Inflammatory macrophage treated with lipopolysaccharide for 4 hours (primary cell): ENCODE measurements at regions not wholly inside any gene's neighbourhood (a gene's known extent, or its start where the extent isn't known, plus 50 kb on each side); places are given as distances from the start of the nearest gene placed in this dataset.

Experiments used
- DNase-seq: peaks from one replicate; pipeline ENCODE4 v3.0.0-alpha.2; 2020

GRCh38 chr5:23053846-23054245, 200.7 kb upstream of the CDH12 start:
- DNase-seq, result no peak

- DNase-seq, result no peak
Observed at GRCh38 chr5:23042226-23042625, 189.1 kb upstream of the CDH12 start.

GRCh38 chr5:23035555-23036090, 182.5 kb upstream of the CDH12 start:
- no peak for DNase-seq

- DNase-seq, result no peak
Observed at GRCh38 chr5:23033864-23034263, 180.7 kb upstream of the CDH12 start.

DNA sequence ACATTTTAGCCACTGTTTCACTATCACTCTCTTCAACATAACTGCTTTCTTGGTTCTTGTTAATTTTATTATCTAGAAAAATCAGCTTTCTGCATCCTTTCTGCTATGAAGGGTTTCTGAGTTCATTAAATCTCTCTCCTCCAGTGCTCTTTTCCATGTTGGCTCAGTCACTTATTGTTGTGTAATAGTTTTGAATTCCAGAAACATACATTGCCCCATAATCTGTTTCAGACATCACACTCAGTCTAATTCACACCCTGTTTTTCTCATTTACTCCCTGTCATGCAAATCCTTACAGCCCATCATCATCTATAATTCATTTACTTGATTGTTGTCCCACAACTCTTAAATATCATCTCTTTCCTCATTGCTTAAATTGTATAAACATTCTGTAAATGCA, 176.1 kb upstream of the CDH12 start:
- no peak for DNase-seq

GRCh38 chr5:23028445-23029021, 175.4 kb upstream of the CDH12 start:
- DNase-seq, result no peak

DNA sequence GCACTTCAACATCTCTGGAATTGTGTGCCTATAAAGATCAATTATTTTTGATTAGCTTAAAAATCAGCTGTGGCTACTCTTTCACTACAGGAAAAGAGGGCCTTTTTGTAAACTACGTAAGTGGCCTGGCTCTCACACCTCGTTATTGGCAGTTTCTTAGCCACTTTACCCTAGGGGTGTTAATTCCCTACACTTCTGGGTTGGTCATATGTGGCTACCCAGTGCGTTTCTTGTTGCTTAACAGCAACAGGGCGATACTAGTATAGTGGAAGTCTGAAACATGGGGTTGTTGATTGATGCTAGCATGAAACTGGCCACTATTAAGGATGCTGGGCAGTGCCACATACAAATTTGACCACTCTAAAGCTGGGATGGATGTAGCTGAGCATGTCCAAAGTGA, 174.7 kb upstream of the CDH12 start:
- no peak for DNase-seq

DNA sequence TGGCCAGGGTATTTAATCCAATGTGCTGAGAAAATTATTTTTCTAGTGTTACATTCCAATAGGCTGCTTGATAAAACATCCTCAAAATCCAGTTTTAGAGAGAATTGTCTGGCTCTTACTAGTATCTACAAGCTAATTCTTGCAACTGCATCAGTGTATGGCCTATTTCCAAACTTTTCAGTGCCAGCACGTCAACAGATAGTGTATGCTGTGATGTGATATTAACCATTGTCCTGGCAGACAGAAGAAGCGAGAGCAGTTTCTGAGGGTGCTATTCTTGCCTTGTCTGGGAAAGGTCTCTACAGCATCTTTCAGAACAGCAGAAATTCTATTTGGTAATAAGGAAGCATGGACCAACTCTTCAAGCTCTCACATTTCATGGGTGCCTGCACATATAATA, 174.2 kb upstream of the CDH12 start:
- DNase-seq, result no peak

DNA sequence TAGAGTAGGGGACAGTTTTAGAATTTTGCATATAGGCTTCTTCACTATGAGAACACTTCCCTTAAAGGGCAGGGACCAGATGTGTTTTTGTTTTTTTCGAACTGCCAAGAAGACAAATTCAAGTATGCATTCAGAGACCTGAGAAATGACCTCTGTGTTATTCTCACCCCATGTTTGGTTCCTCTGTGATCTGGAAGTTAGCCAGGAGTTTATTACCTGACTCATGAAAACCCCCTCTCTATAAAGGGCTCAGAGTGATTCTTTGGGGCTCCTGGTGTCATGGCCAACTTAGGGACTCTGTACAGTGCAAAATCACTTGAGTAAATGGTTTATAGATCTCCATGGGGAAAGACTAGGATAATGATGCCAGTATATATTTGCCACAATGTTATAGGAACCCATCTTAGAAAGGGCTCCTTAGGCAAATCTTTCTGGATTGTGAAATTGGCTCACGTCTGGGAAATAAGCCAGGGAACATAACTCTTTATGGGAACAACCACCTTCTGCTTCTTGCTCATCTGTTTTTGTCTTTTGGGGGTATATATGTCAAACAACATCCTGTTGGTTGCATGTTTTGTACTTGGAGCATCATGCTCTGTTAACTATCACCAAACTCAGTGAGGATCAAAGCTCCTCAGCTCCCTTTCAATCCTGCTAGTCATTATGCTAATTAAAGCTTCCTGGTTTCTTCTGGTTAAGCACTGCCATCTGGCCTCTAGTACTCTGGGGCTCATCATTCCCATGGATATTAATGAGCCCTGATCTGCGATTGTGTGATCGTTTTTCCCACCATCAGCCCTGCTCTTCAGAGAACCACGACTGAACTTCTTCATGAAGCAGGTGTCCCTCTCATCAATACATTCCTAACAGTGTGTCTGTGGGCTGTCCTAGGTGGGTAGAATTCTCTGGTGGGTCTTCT, 173.4 kb upstream of the CDH12 start:
- DNase-seq, result no peak

DNA sequence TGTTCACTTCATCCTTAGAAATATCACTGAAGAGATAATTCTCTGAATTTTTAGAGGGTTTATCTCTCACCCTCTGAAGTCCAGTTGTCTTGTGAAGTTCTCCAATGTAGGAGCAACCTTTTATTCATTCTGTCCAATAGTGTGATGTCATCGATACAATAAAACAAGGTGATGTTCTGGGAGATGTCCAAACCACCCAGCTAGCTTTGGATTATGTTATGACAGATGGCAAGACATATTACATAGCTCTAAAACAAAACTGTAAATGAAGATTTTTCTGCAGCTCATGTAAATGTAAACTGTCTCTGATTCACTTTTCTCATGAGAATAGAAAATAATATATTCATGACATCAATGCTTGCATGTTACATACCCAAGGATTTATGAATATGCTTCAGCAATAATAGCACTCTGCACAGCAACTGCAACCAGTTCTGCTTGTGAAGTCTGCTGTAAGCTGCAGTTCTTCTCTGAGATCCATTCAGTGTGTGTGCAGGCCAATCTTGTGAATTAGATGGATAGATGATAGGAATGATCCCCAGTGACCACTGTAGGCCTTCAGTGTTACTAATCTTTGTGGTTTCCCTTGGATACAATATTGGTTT, 172.6 kb upstream of the CDH12 start:
- no peak for DNase-seq

- no peak for DNase-seq
Observed at GRCh38 chr5:23024470-23024869, 171.3 kb upstream of the CDH12 start.

GRCh38 chr5:23014825-23015224, 161.7 kb upstream of the CDH12 start:
- DNase-seq, result no peak

- DNase-seq, result no peak
Observed at GRCh38 chr5:23014266-23014665, 161.1 kb upstream of the CDH12 start.

- DNase-seq, result no peak
Observed at GRCh38 chr5:23013395-23013998, 160.4 kb upstream of the CDH12 start.

- DNase-seq, result no peak
Observed at GRCh38 chr5:23012842-23013241, 159.7 kb upstream of the CDH12 start.

- no peak for DNase-seq
Observed at GRCh38 chr5:23007762-23008161, 154.6 kb upstream of the CDH12 start.

GRCh38 chr5:23007236-23007635, 154.1 kb upstream of the CDH12 start:
- no peak for DNase-seq

GRCh38 chr5:23001120-23001519, 148.0 kb upstream of the CDH12 start:
- no peak for DNase-seq

- no peak for DNase-seq
Observed at GRCh38 chr5:22998774-22999173, 145.6 kb upstream of the CDH12 start.

DNA sequence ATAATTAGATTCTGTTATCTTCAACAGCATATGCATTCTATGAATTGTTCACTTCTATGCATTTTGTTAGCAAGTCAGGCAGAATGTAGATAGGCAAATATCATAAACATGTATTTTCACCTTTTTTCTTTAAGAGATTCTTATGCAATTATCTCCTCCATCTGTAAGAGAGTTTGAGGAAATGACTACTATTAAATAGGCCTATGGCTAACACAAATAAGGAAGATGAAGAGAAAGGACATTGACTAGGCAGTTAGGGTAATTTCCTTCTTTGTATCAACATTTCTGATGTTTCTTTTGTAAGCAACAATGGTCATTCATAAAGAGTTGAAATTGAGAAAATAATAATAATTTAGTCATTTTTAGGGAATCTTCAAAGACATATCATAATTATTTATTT, 145.2 kb upstream of the CDH12 start:
- DNase-seq, result no peak

DNA sequence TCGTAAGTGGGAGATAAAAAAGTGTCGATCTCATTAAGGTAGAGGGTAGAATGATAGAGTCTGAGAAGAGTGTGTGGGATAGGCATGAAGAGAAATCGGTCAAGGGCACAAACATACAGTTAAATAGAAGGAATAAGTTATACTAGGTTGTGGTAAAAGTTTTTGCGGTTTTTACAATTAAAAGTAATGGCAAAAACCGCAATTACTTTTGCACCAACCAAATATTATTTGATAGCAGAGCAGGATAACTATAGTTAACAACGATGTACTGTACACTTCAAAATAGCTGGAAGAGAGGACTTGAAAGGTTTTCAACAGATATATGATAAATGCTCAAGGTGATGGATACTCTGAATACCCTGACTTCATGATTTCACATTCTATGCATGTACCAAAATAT, 135.8 kb upstream of the CDH12 start:
- no peak for DNase-seq

DNA sequence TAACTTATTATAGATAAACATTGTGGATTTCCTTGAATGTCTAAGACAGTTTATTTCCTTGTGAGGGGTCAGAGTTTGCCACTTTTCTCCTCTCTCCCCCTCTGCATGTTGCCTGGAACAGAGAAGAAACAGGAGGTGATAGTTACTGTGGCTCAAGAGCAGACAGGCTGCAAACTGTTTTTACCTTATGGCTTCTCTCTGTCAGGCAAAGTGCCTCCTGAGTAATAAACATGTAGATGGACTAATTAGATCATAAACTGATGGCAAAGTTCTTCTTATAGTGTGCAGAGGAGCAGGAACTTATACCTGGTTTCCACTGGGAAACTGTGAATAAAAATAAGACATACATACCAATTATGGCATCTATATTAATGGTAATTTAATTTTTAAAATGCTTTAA, 133.1 kb upstream of the CDH12 start:
- no peak for DNase-seq

- no peak for DNase-seq
Observed at GRCh38 chr5:22985446-22985845, 132.3 kb upstream of the CDH12 start.
